Ishikawa (cell line): ENCODE measurements at regions not wholly inside any gene's neighbourhood (a gene's known extent, or its start where the extent isn't known, plus 50 kb on each side); places are given as distances from the start of the nearest gene placed in this dataset.

Source experiments
- CEBPB ChIP-seq: IDR thresholded peaks from 2 replicates; pipeline ENCODE4 v1.6.1; 2012
- CREB1 ChIP-seq: IDR thresholded peaks from 2 replicates; pipeline ENCODE4 v1.6.1; 2012; ENCODE audit warnings: low read depth
- EGR1 ChIP-seq: IDR thresholded peaks from 2 replicates; pipeline ENCODE4 v1.6.1; 2012
- EP300 ChIP-seq: IDR thresholded peaks from 2 replicates; pipeline ENCODE4 v1.6.1; 2012; ENCODE audit warnings: borderline replicate concordance
- FOXM1 ChIP-seq: IDR thresholded peaks from 2 replicates; pipeline ENCODE4 v1.6.1; 2012; ENCODE audit warnings: low read depth, borderline replicate concordance
- MAX ChIP-seq: IDR thresholded peaks from 2 replicates; pipeline ENCODE4 v1.6.1; 2012
- NFIC ChIP-seq: IDR thresholded peaks from 2 replicates; pipeline ENCODE4 v1.6.1; 2012
- RAD21 ChIP-seq: IDR thresholded peaks from 2 replicates; pipeline ENCODE4 v1.6.1; 2012; ENCODE audit warnings: low read depth
- REST ChIP-seq: IDR thresholded peaks from 2 replicates; pipeline ENCODE4 v1.6.1; 2012; ENCODE audit warnings: low read depth, mild to moderate bottlenecking
- TAF1 ChIP-seq: IDR thresholded peaks from 2 replicates; pipeline ENCODE4 v1.6.1; 2012; ENCODE audit warnings: low read depth, mild to moderate bottlenecking
- TCF12 ChIP-seq: IDR thresholded peaks from 2 replicates; pipeline ENCODE4 v1.6.1; 2012; ENCODE audit warnings: low read depth
- TEAD4 ChIP-seq: IDR thresholded peaks from 2 replicates; pipeline ENCODE4 v1.6.1; 2012
- USF1 ChIP-seq: IDR thresholded peaks from 2 replicates; pipeline ENCODE4 v1.6.1; 2012
- YY1 ChIP-seq: IDR thresholded peaks from 2 replicates; pipeline ENCODE4 v1.6.1; 2012; ENCODE audit warnings: low read depth
- ZBTB7A ChIP-seq: IDR thresholded peaks from 2 replicates; pipeline ENCODE4 v1.6.1; 2012; ENCODE audit warnings: low read depth

GRCh38 chr7:110283056-110283455 is 807.9 kb upstream of the LRRN3 start:
- TF ChIP-seq RAD21 (no peak), TEAD4 (no peak), YY1 (no peak), MAX (no peak)

- no peak for TF ChIP-seq TEAD4
- no peak for TF ChIP-seq CEBPB
- no peak for TF ChIP-seq TAF1
- TF ChIP-seq MAX, result no peak
- TF ChIP-seq YY1, result no peak
- TF ChIP-seq REST, result no peak
- TF ChIP-seq EP300, result no peak
- TF ChIP-seq RAD21, result no peak
- TF ChIP-seq CREB1, result no peak
- no peak for TF ChIP-seq NFIC
- no peak for TF ChIP-seq ZBTB7A
- TF ChIP-seq EGR1, result no peak
- no peak for TF ChIP-seq USF1
- no peak for TF ChIP-seq FOXM1
- TF ChIP-seq TCF12, result no peak
These were observed 799.5 kb upstream of the LRRN3 start for GRCh38 chr7:110291430-110291829.

GRCh38 chr7:110296321-110296720 is 794.6 kb upstream of the LRRN3 start:
- TF ChIP-seq REST (no peak), MAX (no peak), USF1 (no peak), TCF12 (no peak), CEBPB (no peak), RAD21 (no peak), EGR1 (no peak), EP300 (no peak), ZBTB7A (no peak), TAF1 (no peak), CREB1 (no peak), NFIC (no peak), TEAD4 (no peak), FOXM1 (no peak), YY1 (no peak)

- no peak for TF ChIP-seq ZBTB7A
- no peak for TF ChIP-seq MAX
- no peak for TF ChIP-seq CREB1
- no peak for TF ChIP-seq CEBPB
- TF ChIP-seq TEAD4, result no peak
- TF ChIP-seq REST, result no peak
- TF ChIP-seq USF1, result no peak
- no peak for TF ChIP-seq EP300
- no peak for TF ChIP-seq FOXM1
- no peak for TF ChIP-seq TAF1
- TF ChIP-seq TCF12, result no peak
These were observed 783.2 kb upstream of the LRRN3 start for GRCh38 chr7:110307776-110308175.
